GM19467 (cell line): ENCODE measurements at regions not wholly inside any gene's neighbourhood (a gene's known extent, or its start where the extent isn't known, plus 50 kb on each side); places are given as distances from the start of the nearest gene placed in this dataset.
"Not testable (repeated sequence)": the region's sequence is repeated elsewhere in the genome, so short reads cannot be mapped to it uniquely, and the experiment has no call there.

ENCODE experiments used
- ATAC-seq: cut with Tn5 transposase; IDR thresholded peaks from one replicate; pipeline ENCODE4 v1.9.1; 2021; ENCODE audit warnings: mild to moderate bottlenecking, moderate library complexity; ENCODE audit not compliant: unreplicated experiment

DNA sequence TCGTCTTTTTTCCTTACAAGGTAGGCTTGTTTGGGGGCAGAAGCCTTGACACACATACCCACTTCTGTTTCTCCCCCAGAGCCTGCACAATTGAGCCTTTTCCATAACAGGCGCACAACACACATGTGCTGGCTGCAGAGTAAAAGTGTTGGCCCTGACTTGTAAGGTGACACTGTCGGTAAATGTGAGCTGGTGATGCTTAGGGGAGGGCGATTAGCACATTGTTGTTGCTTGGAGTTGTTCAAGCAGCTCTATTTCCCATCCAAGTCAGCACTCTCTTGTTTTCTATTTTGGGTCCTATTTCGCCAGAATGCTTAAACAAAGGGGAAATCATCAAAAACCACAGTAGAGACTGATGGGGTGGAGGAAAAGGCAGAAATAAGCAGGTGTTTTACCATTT lies 51.9 kb upstream of the PTPRJ start:
- ATAC-seq = no peak

DNA sequence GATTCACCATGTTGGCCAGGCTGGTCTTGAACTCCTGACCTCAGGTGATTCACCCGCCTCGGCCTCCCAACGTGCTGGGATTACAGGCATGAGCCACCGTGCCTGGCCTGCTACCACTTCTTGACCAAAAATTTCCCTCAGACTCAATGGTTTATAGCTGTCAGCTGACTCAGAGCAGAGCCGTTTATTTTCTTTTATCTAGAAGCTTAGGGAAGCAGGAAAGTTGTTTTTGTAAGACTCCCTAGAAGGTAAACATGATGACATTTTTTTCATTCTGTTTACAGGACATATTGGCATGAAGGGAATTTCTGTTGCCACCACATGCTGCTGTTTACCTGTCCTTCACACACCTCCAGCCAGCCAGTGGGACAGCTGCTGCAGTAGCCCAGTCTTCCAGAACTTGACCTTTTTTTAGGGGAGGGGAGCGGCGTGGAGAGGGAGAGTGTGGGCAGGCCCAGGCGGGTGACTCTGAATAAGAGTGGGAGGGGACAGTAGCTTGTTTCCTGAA lies 56.1 kb upstream of the PTPRJ start:
- no peak for ATAC-seq

DNA sequence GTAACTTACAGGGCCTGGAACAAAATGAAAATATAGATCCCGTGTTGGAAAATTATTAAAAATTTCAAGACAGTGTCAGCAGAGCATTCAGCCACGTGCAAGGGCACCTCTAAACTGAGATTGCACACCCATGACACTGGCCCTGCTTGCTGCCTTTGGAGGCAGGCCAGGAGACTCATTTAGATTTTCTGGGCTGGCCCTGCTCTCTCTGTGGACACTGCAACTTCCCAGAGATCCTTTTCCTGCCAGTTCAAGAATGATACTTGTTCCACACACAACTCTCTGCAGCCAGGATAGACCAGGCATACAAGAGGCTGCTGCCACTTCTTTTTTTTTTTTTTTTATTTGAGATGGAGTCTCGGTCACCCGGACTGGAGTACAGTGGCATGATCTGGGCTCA lies 56.7 kb upstream of the PTPRJ start:
- no peak for ATAC-seq

DNA sequence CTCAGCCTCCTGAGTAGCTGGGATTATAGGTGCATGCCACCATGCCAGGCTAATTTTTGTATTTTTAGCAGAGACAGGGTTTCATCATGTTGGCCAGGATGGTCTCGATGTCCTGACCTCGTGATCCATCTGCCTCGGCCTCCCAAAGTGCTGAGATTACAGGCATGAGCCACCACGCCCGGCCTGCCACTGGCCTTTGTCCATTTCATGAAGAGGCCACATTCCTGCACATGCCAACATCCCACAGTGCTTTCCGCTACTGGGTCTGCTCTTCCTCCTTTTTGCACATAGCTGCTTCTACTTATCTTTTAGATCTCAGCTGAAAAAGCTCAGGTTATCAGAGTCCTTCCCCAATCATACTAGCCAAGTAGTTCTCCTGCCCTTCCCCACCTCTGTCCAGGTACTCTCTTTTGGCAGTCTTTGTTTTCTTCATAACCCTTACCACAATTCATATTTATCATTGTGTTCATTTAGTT lies 59.2 kb upstream of the PTPRJ start:
- not testable (repeated sequence) for ATAC-seq

DNA sequence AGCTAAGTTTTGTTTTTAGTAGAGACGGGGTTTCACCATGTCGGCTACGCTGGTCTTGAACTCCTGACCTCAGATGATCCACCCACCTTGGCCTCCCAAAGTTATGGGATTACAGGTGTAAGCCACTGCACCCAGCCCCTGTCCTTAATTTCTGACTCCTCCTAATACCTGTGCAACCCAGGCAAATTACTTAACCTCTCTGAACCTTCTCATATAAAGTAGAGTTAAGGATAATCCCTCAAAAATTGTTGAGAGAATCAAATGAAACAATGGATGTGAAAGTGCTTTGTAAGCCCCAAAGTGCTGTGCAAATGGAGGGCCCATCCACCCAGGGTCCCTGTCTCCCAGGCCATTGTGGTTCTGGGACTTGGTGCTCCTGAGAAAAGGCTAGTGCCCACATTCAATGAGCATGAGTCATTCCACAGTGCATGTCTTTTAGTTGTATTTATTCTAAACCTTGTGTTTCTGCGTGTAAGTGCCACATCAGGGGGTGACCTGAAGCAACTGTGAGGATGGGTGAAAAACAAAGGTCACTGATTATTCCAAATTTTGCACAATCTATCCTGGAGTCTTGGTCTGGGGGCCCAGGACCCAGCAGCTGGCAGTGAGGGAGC lies 61.4 kb upstream of the PTPRJ start:
- no peak for ATAC-seq

DNA sequence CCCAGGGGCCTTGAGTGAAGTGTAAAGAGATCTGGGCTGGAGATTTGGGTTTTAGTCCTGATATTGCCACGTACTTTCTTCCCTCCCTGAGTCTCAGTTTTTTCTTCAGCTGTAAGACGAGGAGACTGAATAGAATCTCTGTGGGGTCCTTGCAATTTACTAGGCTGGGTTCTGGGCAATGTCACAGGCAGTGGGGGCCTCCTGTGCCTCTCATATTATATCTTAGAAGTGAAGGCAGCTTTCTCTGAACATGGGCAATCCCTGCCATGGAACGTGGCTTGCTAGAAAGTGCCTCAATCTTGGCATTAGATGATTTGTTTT lies 62.0 kb upstream of the PTPRJ start:
- no peak for ATAC-seq

DNA sequence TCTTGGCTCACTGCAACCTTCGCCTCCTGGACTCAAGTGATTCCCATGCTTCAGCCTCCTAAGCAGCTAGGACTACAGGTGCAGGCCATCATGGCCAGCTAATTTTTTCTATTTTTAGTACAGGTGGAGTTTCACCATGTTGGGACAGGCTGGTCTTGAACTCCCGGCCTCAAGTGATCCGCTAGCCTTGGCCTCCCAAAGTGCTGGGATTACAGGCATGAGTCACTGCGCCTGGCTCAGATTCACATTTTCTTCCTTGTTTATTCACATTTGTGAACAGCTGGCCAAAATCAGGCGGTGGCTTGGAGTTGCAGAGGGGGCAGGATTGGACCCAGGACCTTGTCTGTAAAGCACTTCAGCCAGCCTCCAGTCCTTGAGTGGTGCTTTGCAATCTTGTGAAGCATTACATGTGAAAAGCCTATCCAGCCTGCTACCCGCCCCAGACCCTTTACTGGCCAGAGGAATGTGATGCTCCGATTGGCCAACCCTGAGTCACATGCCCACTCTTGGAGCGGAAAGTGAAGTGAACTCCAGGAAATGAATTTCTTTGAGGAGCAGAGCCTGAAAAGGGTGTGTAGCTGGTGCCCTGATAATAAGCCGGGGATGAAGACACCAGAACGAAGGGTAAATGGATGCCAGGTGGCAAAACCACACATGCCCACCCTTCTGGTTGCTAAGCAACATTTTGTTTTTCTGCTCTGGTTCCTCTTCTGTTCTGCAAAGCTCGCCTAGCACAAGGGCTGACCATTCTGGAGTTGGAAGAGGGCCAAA lies 62.6 kb upstream of the PTPRJ start:
- no peak for ATAC-seq

DNA sequence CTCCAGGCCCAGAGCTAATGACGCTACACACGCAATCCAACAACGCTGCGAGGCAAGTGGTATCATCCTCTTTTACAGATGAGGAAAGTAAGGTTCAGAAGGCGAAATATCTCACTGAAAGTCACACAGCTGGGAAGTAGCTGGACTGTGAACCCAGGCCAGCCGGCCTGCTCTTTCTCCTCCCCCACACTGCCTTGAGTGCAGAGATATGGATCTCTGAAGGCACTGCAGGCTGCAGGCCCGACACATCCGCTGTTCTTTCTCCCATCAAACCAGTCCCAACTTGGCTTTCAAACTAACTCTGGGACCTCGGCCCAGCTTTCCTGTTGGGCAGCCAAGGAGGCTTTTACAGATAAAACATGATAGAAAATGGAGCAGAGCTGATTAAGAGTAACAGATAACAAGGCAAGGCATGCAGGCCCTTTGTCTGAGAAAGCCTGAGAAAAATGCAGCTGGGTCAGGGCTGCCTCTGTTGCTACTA lies 64.0 kb upstream of the PTPRJ start:
- ATAC-seq = no peak

DNA sequence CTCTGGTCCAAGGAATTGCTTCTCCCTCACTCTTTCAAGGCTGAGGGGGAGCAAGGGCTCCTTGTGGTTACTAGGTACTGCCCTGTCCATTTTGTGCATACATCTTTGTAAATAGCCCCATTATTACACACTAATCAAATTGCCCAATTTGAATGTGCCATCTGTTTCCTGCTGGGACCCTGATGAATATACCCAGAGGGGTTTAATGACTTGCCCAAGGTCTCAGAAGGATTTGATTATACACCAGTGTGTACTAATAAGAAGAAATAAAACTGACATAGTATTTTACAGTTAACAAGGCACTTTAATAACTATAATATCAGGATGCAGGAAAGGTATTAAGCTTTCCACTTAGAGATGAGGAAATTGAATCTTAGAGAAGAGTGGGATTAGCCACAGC lies 64.6 kb upstream of the PTPRJ start:
- ATAC-seq = no peak

DNA sequence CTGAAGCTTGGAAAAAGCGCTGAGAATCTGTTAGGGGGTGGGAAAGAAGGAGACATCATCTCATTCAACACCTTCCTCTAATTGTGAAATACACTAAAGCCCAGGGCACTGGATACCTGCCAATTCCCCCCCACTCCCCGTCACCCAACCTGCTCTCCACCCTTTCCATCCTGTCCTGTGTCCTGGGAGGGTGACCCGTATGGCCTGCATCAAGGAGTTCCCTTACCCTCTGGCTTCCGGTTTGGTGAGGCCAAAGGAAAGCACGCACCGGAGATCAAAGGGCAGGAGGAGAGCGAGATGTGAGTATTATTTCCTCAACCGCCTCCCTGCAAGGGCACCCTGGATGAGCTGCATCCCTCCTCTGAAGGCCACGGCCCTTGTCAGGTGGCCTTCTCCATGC lies 65.0 kb upstream of the PTPRJ start:
- no peak for ATAC-seq

DNA sequence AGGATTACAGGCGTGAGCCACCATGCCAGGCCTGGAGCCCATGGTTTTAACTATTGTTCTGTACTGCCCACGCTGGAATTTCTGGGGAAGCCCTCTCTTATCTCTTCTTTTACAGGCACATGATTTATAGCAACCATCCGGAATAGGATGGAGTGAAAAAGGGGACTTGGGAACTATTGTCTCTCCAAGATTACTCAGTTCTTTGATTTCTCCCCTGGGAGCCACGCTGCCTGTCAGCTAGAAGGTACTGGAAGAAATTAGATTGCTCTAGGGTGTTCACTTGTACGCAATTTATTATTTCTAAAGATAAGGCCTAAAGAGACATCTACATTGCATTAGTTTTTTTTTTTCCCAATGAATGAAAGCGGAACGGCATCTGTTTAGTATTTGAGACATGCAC lies 65.6 kb upstream of the PTPRJ start:
- ATAC-seq = no peak

DNA sequence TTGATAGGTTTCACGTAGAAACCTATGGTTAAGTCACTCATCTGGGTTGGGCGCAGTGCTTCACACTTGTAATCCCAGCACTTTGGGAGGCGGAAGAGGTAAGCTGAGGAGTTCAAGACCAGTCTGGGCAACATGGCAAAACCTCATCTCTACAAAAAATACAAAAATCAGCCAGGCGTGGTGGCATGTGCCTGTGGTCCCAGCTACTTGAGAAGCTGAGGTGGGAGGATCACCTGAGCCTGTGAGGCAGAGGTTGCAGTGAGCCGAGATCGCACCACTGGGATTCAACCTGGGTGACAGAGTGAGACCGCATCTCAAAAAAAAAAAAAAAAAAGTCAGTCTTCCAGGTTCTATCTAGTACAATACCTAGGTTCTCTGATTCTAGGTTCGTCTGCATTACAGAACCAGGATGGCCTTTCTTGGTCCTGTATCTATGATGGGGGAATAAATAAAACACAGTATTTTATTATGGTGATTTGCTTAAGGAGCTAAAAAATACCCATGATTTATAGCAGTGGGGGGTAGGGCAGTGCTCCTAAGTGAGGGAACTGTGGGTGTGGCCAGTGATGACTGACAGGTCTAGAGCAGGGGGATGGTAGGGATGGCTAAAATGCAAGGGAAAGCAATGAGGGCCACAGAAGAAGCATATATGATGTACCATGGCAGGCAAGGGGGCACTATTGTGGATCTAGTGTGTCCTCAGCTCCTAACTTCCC lies 65.5 kb upstream of the NUP160 start:
- no peak for ATAC-seq

DNA sequence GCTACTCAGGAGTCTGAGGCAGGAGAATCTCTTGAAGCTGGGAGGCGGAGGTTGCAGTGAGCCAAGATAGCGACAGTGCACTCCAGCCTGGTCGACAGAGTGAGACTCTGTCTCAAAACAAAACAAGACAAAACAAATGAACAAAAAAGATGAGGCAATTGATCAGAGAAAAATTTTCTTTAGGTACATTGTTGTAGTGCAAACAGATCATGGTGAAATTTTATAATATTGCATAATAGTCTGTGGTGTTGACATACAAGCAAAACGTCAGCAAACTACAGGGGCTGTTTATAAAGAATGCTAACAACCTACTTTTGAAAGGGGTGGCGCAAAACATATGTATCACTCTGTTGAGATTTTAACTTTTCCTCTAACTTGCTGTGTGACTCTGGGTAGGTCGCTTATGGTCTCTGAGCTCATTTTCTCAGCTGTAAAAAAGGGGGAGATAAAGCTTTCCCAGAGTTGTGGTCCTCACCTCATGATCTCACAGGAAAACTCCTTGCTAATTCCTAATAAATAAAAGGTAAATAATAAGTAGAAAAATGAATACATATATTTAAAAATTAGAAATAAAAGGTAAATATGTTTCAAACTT lies 64.8 kb upstream of the NUP160 start:
- ATAC-seq = no peak

DNA sequence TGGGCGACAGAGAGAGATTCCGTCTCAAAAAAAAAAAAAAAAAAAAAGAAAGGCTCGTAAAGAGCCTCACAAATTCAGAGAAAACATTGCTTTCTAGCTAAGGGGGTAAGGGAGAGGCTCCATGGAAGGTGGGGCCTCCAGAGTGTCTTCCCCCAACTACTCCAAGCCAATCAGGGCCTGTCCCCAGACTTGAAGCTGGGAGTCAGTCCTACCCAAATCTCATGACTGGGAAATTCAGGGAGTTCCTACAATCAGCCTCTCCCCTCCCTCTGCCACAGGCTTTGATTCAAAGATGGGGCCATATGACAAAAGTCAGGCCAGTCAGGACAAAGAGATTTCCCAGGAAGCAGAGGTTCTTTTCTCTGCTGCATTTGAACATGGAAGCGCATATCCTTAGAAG lies 63.0 kb upstream of the NUP160 start:
- ATAC-seq = no peak

DNA sequence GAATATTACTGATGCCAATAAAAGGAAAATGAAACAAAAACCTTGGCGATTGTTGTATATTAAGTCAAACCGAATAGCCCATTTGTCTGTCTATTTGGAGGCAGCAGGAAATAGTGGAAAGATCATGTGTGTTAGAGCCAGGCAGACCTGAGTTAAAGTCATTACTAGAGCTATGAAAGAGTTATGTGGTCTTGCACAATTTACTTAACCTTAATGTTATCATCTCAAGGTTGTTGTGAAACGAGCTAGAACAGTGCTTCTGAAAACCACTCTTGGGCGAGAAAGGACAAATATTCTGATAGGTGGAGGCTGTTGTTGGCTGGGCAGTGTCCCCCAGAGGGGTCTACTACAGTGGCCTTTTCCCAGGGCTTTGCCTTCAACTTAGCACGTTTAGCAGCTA lies 60.0 kb upstream of the NUP160 start:
- no peak for ATAC-seq

DNA sequence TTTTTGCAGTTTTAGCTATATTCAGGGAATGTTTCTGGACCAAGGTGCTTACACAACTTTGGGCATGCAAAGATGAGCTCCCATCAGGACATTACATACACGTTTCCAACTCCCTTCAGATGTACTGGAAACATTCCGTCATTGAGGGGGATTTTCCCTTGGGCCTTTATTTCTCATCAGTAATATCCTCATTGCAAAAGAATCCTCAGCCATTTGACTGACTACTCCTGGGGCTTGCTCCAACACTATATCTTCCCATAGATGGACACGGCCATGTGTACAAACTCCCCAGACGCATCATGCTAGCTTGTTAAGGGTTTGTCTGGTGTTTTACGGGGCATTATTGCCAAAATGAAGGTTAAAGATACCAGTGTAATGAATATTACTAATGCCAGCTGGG lies 59.3 kb upstream of the NUP160 start:
- ATAC-seq = no peak

DNA sequence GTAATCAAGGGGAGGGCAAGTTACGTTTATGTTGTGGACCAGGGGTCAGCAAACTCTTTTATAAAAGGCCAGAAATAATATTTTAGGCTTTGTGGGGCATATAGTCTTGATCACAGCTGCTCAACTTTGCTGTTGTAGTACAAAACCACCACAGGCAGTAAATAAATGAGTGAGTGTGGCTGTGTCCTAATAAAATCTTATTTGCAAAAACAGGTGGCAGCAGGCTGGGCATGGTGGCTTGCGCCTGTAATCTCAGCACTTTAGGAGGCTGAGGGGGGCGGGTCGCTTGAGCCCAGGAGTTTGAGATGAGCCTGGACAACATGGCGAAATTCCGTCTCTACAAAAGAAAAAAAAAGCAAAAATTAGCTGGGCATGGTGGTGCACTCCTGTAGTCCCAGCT lies 57.9 kb upstream of the NUP160 start:
- ATAC-seq = no peak

DNA sequence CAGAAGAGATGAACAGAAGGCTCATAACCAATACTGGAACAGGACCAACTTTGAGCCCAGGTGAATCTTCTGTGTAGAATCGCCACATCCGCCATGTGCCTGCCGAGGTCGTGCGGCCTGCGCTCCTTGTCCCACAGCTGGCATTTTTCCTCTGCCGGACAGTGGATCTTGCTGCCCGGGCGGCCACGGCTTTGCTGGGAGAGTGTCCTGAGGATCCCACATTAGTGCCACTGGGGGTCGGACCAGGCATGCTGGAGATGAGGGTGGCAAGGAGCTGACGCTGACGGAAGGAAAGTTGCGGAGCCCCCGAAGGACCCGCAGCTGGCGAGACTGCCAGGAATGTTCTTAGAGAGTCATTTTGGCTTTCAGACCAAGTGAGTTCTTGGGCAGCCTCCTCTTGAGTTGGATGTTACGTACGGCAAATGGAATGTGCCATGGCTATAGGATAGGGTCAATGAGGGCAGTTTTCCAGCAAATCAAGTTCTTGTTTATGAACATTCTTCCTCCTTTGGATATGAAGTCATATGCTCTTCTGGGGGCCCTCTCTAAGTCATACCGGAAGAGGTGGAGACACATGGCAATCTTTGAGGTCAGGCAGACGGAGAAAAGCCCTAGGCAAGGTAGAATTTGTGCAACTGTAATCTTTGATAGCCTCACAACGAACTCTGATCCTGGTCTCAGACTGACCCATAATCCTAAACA lies 57.4 kb upstream of the NUP160 start:
- no peak for ATAC-seq

DNA sequence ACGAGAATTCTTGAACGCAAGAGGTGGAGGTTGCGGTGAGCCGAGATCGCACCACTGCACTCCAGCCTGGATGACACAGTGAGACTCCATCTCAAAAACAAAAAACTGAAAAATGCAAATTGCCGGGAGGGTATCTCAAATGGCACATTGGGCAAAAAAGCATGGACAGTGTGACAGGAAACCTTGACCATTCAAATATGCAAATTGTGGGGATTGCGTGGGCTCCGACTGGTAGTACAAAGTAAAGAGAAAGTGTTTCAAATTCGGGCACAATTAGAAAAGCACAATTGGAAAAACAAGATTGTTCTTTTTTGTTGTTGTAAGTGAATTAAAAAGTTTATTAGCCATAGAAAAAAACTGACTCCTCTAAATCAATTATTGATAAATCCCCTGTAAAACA lies 56.7 kb upstream of the NUP160 start:
- no peak for ATAC-seq

DNA sequence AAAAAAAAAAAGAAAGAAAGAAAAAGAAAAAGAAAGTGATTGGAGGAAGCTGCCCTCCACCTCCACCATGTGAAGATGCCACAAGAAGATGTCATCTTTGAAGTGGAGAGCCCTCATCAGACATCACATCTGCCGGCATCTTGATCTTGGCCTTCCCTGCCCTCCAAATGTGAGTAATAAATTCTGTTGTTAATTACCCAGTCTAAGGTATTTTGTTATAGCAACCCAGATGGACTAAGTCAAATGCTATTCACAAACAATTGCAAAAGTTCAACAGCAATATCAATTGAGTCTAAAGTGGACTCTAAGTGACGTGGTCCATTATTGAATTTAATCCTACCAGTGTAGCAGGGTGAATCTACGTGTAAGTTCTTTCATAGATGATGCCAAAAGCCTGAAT lies 55.9 kb upstream of the NUP160 start:
- no peak for ATAC-seq

DNA sequence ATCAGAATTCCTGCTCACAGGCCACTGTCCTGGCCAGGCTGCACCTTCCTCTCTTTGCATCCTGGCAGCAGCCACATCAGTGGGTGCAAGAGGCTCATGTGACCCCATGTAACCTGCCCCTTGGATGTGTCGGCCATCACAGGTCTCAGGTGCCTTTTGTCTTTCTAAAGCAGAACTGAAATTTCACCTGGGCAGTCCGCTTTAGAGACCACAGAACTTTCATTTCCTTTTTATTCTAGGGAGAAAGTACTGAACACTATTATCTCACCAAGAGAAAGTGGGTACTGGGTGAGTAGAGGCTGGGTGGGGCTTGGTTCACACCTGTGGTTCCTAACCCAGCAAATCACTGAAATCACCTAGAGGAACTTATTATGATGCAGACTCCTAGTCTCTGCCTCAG lies 51.7 kb upstream of the NUP160 start:
- ATAC-seq = peak; percentile 98
